ENCODE measurements at regions not wholly inside any gene's neighbourhood (a gene's known extent, or its start where the extent isn't known, plus 50 kb on each side); places are given as distances from the start of the nearest gene placed in this dataset.
"Not testable (repeated sequence)": the region's sequence is repeated elsewhere in the genome, so short reads cannot be mapped to it uniquely, and the experiment has no call there.

DNA sequence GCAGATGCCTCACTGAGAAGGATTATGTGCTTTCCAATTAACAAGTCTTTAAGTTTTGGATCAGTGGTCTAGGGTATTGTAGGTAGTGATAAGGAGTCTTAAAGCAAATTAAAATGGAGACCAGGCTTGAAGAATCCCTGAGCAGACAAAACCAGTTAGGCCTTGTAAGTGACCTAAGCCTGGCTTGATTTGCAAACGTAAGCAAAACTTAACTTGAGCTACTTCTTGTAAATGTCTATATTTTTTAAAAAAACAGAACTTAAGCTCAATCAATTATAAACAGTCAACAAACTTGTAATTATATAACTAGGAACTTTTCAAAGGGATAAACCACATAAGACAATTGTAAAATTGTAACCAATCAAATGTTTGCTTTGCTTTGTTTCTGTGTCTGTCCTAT is 72.7 kb upstream of the NALF2 start:
- DNase-seq (ENCODE audit: low spot score) (no peak), ATAC-seq (no peak)
- intact Hi-C loops (cut with DNase I): no loop called here

- ATAC-seq (peak; percentile 71), DNase-seq (ENCODE audit: low spot score) (no peak)
- intact Hi-C loops (cut with DNase I): no loop called here
Measured at GRCh38 chrX:69430785-69431184, 73.3 kb upstream of the NALF2 start.

DNA sequence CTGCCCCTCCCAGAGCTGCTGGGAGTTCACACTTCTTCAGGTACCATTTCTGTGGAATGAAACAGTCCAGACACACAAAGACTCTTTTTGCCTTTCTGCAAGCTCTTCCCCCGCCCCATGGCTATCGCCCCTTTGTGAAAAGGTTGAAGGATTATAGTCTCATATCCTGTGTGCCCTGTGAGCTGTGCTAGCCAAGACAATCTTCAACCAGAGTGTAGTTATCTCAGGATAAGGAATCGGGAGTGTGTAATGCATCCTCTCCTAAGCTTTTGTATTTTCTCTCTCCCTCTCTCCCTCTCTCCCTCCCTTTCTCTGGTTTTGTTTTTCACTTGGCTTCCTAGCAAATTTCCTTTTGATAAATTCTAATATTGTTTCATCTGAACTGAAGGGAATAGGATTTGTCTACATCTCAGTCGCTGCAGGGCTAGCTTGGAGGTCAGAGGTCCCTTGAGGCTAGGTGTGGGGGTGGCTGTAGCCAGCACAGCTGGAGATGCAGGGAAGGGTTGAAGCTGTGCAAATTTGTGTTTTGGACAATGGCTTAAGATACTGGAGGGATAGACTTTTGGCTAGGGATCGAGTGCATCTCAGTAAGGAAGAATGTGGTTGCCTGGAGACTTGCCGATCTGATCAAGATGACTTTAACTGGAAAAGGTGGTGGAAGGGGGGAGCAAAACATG is 74.6 kb upstream of the NALF2 start:
- intact Hi-C loops (cut with DNase I): no loop called here
- ATAC-seq (peak; percentile 77), DNase-seq (ENCODE audit: low spot score) (no peak)

GRCh38 chrX:69428216-69428615 is 75.9 kb upstream of the NALF2 start:
- ATAC-seq (no peak), DNase-seq (ENCODE audit: low spot score) (no peak)
- intact Hi-C loops (cut with DNase I): no loop called here

GRCh38 chrX:69424910-69425309 is 79.2 kb upstream of the NALF2 start:
- ATAC-seq (no peak), DNase-seq (ENCODE audit: low spot score) (no peak)
- intact Hi-C loops (cut with DNase I): no loop called here

DNA sequence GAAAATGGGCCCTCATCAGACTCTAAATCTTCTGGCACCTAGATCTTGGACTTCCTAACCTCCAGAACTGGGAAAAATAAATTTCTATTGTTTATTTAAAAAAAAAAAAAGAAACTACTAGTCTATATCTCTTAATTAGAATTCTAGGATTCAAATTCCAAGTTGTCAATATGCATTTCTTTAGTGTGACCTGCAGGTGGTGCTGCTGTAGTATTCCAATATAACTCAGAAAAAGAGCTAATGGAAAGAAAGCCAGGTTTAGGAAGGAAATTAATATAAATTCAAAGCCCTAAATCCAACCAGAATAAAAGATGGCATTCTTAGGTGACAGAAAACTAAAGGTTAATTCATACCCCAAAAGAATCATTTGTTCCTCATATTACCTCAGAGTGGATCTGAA is 80.0 kb upstream of the NALF2 start:
- intact Hi-C loops (cut with DNase I): no loop called here
- no peak for ATAC-seq
- no peak for DNase-seq (ENCODE audit: low spot score)

- DNase-seq (ENCODE audit: low spot score); intact Hi-C loops (cut with DNase I); ATAC-seq: not testable (repeated sequence)
Measured at GRCh38 chrX:69422208-69422607, 81.9 kb upstream of the NALF2 start.

DNA sequence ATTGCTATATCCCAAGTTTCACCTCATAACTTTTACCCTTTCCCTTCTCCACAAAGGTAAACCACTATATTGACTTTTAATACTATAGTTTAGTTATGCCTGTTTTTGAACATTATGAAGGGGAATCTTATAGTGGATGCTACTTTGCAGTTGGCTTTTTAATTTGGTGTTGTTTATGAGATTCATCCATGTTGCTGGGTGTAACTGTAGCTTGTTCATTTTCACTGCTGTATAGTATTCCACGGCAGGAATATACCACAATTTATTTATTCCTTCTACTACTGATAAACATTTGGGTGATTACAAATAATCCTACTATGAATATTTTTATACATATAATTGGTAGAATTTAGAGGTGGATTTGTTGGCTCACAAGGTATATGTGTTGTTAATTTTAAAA is 88.4 kb upstream of the NALF2 start:
- ATAC-seq (no peak), DNase-seq (ENCODE audit: low spot score) (no peak)
- intact Hi-C loops (cut with DNase I): no loop called here

DNA sequence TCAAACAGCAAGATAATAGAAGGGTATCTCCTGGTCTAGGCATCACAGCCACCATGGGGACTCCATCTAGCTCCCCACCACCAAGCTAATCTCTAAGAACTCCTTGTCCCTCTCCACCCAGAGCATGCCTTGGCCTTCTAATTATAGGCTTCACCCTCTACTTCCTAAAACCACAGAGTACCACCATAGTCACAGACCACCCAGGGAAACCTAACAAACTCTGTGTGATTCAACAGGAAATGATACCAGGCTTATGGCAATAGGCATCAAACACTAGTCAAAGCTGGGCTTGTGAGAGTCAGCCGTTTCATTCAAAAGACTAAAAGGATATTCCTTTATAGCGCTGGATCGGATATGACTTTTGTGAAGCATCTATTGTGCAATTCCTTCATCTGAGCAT is 91.5 kb upstream of the NALF2 start:
- ATAC-seq (no peak), DNase-seq (ENCODE audit: low spot score) (no peak)
- intact Hi-C loops (cut with DNase I): no loop called here

- DNase-seq (ENCODE audit: low spot score) (no peak), ATAC-seq (no peak)
- intact Hi-C loops (cut with DNase I): no loop called here
Measured at GRCh38 chrX:69398881-69399280, 105.2 kb upstream of the NALF2 start.

- ATAC-seq (no peak), DNase-seq (ENCODE audit: low spot score) (no peak)
- intact Hi-C loops (cut with DNase I): no loop called here
Measured at GRCh38 chrX:69396916-69397315, 107.2 kb upstream of the NALF2 start.

DNA sequence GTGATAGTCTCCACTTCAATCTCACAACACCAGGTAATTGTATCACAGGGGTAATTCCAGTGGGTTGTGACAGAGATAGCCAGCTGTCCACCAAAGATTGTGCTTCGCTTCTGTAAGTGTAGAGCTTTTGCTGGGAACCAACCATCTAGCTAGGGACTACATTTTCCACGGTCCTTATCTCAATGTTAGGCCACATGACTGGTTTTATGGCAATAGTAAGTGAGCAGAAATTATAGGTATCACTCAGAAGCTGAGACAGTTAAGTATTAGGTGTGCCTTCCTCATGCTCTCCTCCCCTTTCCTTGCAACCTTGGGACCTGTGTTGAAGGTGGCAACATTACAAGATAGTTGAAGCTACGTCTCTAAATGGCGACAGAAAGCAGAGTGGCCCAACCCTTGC is 108.8 kb upstream of the NALF2 start:
- DNase-seq (ENCODE audit: low spot score) (no peak), ATAC-seq (no peak)
- intact Hi-C loops (cut with DNase I): no loop called here

- ATAC-seq (peak; percentile 50), DNase-seq (ENCODE audit: low spot score) (no peak)
- intact Hi-C loops (cut with DNase I): no loop called here
Measured at GRCh38 chrX:69389101-69389501, 115.0 kb upstream of the NALF2 start.

GRCh38 chrX:69388526-69388925 is 115.6 kb upstream of the NALF2 start:
- DNase-seq (ENCODE audit: low spot score) (peak; percentile 58), ATAC-seq (peak; percentile 64)
- intact Hi-C loops (cut with DNase I): no loop called here

GRCh38 chrX:69387567-69388487 is 116.3 kb upstream of the NALF2 start:
- peak; percentile 69 for DNase-seq (ENCODE audit: low spot score)
- intact Hi-C loops (cut with DNase I): no loop called here
- ATAC-seq: peak; percentile 72

DNA sequence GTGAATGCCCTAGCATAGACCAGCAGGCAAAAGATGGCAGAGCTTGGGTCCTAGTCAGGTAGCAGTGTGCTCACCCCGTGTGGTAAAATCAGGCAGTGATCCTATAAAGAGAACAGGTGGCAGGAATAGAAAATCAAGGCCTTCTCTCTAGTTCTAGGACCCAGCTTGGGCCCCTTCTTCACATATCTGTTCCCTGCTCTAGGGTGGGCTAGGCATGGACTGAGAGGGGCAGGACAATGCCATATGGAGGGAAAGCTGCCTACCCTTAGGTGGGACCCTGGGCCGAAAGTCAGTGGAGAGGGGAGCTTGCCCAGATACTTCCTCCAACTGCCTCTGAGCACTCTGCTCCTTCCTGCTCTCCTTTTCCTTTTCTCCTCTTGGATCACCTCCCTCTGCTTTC is 117.4 kb upstream of the NALF2 start:
- no peak for DNase-seq (ENCODE audit: low spot score)
- intact Hi-C loops (cut with DNase I): no loop called here
- no peak for ATAC-seq

DNA sequence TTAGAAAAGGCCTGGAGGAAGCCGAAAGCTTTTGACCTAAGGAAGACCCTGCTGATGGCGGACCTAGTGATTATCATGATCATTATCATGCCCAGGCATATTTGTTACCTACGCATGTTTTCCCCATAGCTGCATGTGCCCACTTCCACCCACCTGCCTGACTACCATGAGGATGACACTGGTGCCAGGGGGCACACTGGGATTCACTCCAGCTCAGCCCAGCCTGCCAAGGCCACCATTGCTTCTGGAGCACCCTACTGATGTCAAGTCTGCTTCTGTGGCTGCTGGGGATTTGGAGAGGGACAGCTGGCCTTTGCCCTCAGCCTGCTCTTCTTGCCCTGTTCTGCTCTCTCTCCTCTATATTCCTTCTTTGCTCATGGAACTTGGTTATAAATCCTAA is 124.7 kb upstream of the NALF2 start:
- ATAC-seq (no peak), DNase-seq (ENCODE audit: low spot score) (no peak)
- intact Hi-C loops (cut with DNase I): no loop called here

- ATAC-seq (no peak), DNase-seq (ENCODE audit: low spot score) (no peak)
- intact Hi-C loops (cut with DNase I): no loop called here
Measured at GRCh38 chrX:69374569-69374968, 129.6 kb upstream of the NALF2 start.

DNA sequence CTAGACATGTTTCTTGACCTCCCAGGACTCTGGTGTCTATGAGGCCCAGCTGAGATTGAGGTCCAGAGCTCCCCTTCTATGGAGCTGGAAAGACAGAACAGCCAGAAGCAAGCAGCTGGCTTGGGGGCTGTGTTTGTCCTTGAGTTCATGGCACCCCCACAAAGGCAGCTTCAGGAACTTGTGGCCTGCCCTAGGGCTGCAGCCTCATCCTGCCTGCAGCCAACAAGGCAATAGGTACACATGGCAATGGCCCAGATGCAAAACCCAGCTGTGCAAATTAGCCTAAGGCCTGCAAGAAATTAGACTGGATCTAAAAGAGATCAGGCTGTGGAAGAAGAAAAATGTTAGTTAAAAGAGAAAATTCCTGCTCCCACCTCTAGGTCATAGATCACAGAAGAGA is 131.7 kb upstream of the NALF2 start:
- no peak for ATAC-seq
- intact Hi-C loops (cut with DNase I): no loop called here
- no peak for DNase-seq (ENCODE audit: low spot score)

DNA sequence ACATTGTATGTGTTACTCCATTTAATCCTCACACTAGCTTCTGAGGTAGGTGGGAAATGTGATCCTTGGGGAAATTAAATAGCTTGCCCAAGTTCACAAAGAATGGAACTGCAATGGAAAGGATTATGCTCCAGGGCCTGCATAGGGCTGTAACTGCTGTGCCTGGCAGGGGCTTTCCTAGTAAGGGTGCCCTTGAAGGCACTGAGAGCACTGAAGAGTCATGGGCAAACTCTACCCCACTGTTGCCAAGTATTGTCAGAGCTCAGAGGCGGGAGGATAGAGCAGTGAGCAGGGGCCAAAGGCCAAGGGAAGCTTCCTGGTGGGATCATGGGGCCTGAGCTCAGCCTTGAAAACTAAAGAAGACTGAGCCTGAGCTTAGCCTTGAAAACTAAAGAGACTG is 133.0 kb upstream of the NALF2 start:
- ATAC-seq: no peak
- no peak for DNase-seq (ENCODE audit: low spot score)
- intact Hi-C loops (cut with DNase I): no loop called here

DNA sequence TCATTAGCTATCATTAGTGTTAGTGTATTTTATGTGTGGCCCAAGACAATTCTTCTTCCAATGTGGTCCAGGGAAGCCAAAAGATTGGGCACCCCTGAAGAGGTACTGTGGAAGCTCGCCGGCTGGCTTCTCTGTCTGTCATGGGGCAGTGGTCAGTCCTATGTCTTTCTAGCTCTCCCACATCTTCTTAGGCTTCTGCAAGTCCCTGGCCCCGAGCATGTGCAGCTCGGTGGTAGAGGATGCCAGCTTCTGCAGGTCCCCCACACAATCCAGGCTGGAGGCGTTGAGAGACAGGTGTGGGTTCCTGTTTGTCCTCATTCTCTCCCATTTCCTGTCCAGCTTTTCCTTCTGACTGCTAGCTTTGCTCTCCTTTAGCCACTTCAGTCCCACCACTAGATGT is 134.1 kb upstream of the NALF2 start:
- no peak for DNase-seq (ENCODE audit: low spot score)
- no peak for ATAC-seq
- intact Hi-C loops (cut with DNase I): no loop called here

Data from sciatic nerve (tissue), 2 donors.